Keratinocyte (primary cell): ENCODE measurements at regions not wholly inside any gene's neighbourhood (a gene's known extent, or its start where the extent isn't known, plus 50 kb on each side); places are given as distances from the start of the nearest gene placed in this dataset.
"Not testable (repeated sequence)": the region's sequence is repeated elsewhere in the genome, so short reads cannot be mapped to it uniquely, and the experiment has no call there.

Source experiments
- DNase-seq: peaks from one replicate; pipeline ENCODE4 v3.0.0-alpha.2; 2011; ENCODE audit warnings: low read depth, missing footprints, low spot score
- FAIRE-seq: peaks from 2 replicates; lab custom pipeline; 2011; peaks lifted over from hg19 to GRCh38; lab: Jason Lieb, UNC
- H2AFZ ChIP-seq: 2 replicates; pipeline ENCODE4 v1.6.0; 2012; ENCODE audit warnings: low read length, control low read depth, inconsistent platforms; ENCODE audit not compliant: control insufficient read depth
- H3K27ac ChIP-seq: 2 replicates; pipeline ENCODE4 v1.5.1; 2011; ENCODE audit warnings: low read length; ENCODE audit not compliant: control insufficient read depth, insufficient read depth
- H3K27me3 ChIP-seq: 3 replicates; pipeline ENCODE4 v1.6.0; 2011; ENCODE audit warnings: low read length; ENCODE audit not compliant: control insufficient read depth, insufficient read depth; ENCODE audit errors: extremely low read depth
- H3K36me3 ChIP-seq, 2 experiments: 2 replicates in 1 of 2; 3 replicates in 1 of 2; pipeline ENCODE4 v1.5.1; 2011; ENCODE audit warnings: low read length in 2 of 2, mild to moderate bottlenecking in 1 of 2; ENCODE audit not compliant: control insufficient read depth in 2 of 2, insufficient read depth in 2 of 2; ENCODE audit errors: extremely low read depth in 1 of 2
- H3K4me1 ChIP-seq: 3 replicates; pipeline ENCODE4 v1.5.1; 2011; ENCODE audit warnings: low read length; ENCODE audit not compliant: control insufficient read depth, insufficient read depth; ENCODE audit errors: extremely low read depth
- H3K4me2 ChIP-seq: 3 replicates; pipeline ENCODE4 v1.6.0; 2011; ENCODE audit warnings: low read depth, low read length; ENCODE audit not compliant: control insufficient read depth, insufficient read depth; ENCODE audit errors: extremely low read depth
- H3K4me3 ChIP-seq, 3 experiments: fragments of 200-600 bp in 1 of 3; sonication (generic) in 1 of 3; 2 replicates in 2 of 3; 3 replicates in 1 of 3; pipeline ENCODE4 v1.5.1; 2011 to 2016; ENCODE audit warnings: low read length in 3 of 3, mild to moderate bottlenecking in 3 of 3, control low read depth in 2 of 3, inconsistent platforms in 1 of 3, low read depth in 1 of 3, mixed read lengths in 1 of 3, mixed run types in 1 of 3, moderate library complexity in 1 of 3; ENCODE audit not compliant: control insufficient read depth in 2 of 3, insufficient read depth in 2 of 3; ENCODE audit errors: extremely low read depth in 1 of 3
- H3K79me2 ChIP-seq: 2 replicates; pipeline ENCODE4 v1.6.0; 2012; ENCODE audit warnings: low read length; ENCODE audit not compliant: control insufficient read depth, insufficient read depth
- H3K9ac ChIP-seq: 3 replicates; pipeline ENCODE4 v1.6.0; 2011; ENCODE audit warnings: low read length; ENCODE audit not compliant: control insufficient read depth, insufficient read depth; ENCODE audit errors: extremely low read depth
- H3K9me1 ChIP-seq: 3 replicates; pipeline ENCODE4 v1.6.0; 2011; ENCODE audit warnings: low read length; ENCODE audit not compliant: control insufficient read depth, insufficient read depth; ENCODE audit errors: extremely low read depth
- H3K9me3 ChIP-seq: 2 replicates; pipeline ENCODE4 v1.5.1; 2012; ENCODE audit warnings: low read depth, low read length; ENCODE audit not compliant: control insufficient read depth
- H4K20me1 ChIP-seq: 3 replicates; pipeline ENCODE4 v1.6.0; 2011; ENCODE audit warnings: low read length; ENCODE audit not compliant: control insufficient read depth, insufficient read depth; ENCODE audit errors: extremely low read depth
- CTCF ChIP-seq, 3 experiments: IDR thresholded peaks in 1 of 3; conservative IDR thresholded peaks in 1 of 3; optimal IDR thresholded peaks in 1 of 3; 2 replicates in 2 of 3; 3 replicates in 1 of 3; pipeline versions ENCODE3 to v1.5.1; 2011; ENCODE audit warnings: low read length in 3 of 3, mild to moderate bottlenecking in 3 of 3, moderate library complexity in 2 of 3, control low read depth in 1 of 3, inconsistent platforms in 1 of 3; ENCODE audit not compliant: insufficient read depth in 2 of 3; ENCODE audit errors: extremely low read depth in 1 of 3
- EZH2 ChIP-seq: IDR thresholded peaks from one replicate; pipeline ENCODE4 v1.6.1; 2012; ENCODE audit warnings: inconsistent platforms, mild to moderate bottlenecking, low read length, moderate library complexity
- dilution Hi-C: fragments of 300-500 bp; cut with MboI; formaldehyde crosslinking; loops from one replicate; pipeline ENCODE4 v1.7.0; 2020; ENCODE audit warnings: low sequenced_read_pairs; ENCODE audit not compliant: extremely low pct_ligation_motif_present

- no peak for TF ChIP-seq CTCF (optimal IDR thresholded peaks at IDR 0.05 in 1 of 3, IDR thresholded peaks at IDR 0.05 in 1 of 3, conservative IDR thresholded peaks at IDR 0.05 in 1 of 3; ENCODE audit: extremely low read depth in 1 of 3, insufficient read depth in 2 of 3, low read length in 3 of 3)
- TF ChIP-seq EZH2, result no peak
- Histone ChIP-seq H3K4me2 (no peak overlapping the region), H3K36me3 (no peaks in the 10 kb centered on the region), H3K79me2 (no peaks in the 10 kb centered on the region), H3K4me3 (no peak overlapping the region), H3K9me1 (no peaks in the 10 kb centered on the region), H4K20me1 (no peaks in the 10 kb centered on the region), H3K27me3 (no peaks in the 10 kb centered on the region), H3K27ac (no peak overlapping the region), H3K9me3 (no peaks in the 10 kb centered on the region), H3K9ac (no peak overlapping the region), H2AFZ (no peak overlapping the region), H3K4me1 (no peaks in the 10 kb centered on the region)
- dilution Hi-C loops, result no loop called here
- DNase-seq (no peak), FAIRE-seq (no peak)
Observed at GRCh38 chr5:99045871-99046270, 117.1 kb upstream of the CHD1 start.

GRCh38 chr5:99043257-99043656 is 114.5 kb upstream of the CHD1 start:
- H3K4me2 ChIP-seq, H4K20me1 ChIP-seq, H3K27me3 ChIP-seq, H3K36me3 ChIP-seq, H3K79me2 ChIP-seq, H3K4me1 ChIP-seq, FAIRE-seq, H3K9me3 ChIP-seq, H3K9ac ChIP-seq, H2AFZ ChIP-seq, H3K9me1 ChIP-seq, dilution Hi-C loops, DNase-seq, H3K4me3 ChIP-seq, H3K27ac ChIP-seq: not testable (repeated sequence)

GRCh38 chr5:99037668-99038067 is 108.9 kb upstream of the CHD1 start:
- no peak overlapping the region for H3K4me2 ChIP-seq
- DNase-seq (no peak), FAIRE-seq (no peak)
- dilution Hi-C loops, result no loop called here
- no peaks in the 10 kb centered on the region for H4K20me1 ChIP-seq
- H3K4me3 ChIP-seq, result no peak overlapping the region
- no peaks in the 10 kb centered on the region for H3K79me2 ChIP-seq
- no peak overlapping the region for H3K27ac ChIP-seq
- H3K9me3 ChIP-seq, result no peaks in the 10 kb centered on the region
- no peak for TF ChIP-seq CTCF (optimal IDR thresholded peaks at IDR 0.05 in 1 of 3, IDR thresholded peaks at IDR 0.05 in 1 of 3, conservative IDR thresholded peaks at IDR 0.05 in 1 of 3; ENCODE audit: extremely low read depth in 1 of 3, insufficient read depth in 2 of 3, low read length in 3 of 3)
- TF ChIP-seq EZH2, result no peak
- no peak overlapping the region for H2AFZ ChIP-seq
- H3K9ac ChIP-seq, result no peak overlapping the region
- H3K9me1 ChIP-seq, result no peaks in the 10 kb centered on the region
- H3K36me3 ChIP-seq, result no peaks in the 10 kb centered on the region
- H3K4me1 ChIP-seq, result peaks cover 3% of the 10 kb centered on the region
- no peaks in the 10 kb centered on the region for H3K27me3 ChIP-seq
